Kidney (tissue), 13 donors: ENCODE measurements at regions not wholly inside any gene's neighbourhood (a gene's known extent, or its start where the extent isn't known, plus 50 kb on each side); places are given as distances from the start of the nearest gene placed in this dataset.

Source experiments
- DNase-seq, 5 donors: peaks; one replicate each; pipeline ENCODE4 v3.0.0-alpha.2; 2013 to 2020
- FAIRE-seq: peaks from 2 replicates; lab custom pipeline; 2012; peaks lifted over from hg19 to GRCh38; lab: Jason Lieb, UNC
- H3K27ac ChIP-seq, 2 donors: one replicate each; pipeline ENCODE4 v1.7.0; 2013; ENCODE audit warnings: low read depth in 2 of 2, low read length in 2 of 2, inconsistent platforms in 1 of 2
- H3K27me3 ChIP-seq: one replicate; pipeline ENCODE4 v1.7.1; 2013; ENCODE audit warnings: low read length, inconsistent platforms; ENCODE audit not compliant: control insufficient read depth, insufficient read depth
- H3K36me3 ChIP-seq, 3 donors: one replicate each; pipeline versions ENCODE4 v1.7.0 to v1.7.1; 2013; ENCODE audit warnings: low read length in 3 of 3, control low read depth in 1 of 3, inconsistent platforms in 1 of 3; ENCODE audit not compliant: insufficient read depth in 3 of 3, control insufficient read depth in 2 of 3
- H3K4me1 ChIP-seq, 3 donors: one replicate each; pipeline versions ENCODE4 v1.7.0 to v1.7.1; 2013; ENCODE audit warnings: low read length in 3 of 3, inconsistent platforms in 1 of 3, low read depth in 1 of 3; ENCODE audit not compliant: control insufficient read depth in 2 of 3, insufficient read depth in 2 of 3
- H3K4me3 ChIP-seq, 3 donors: one replicate each; pipeline versions ENCODE4 v1.7.0 to v1.8.1; 2013; ENCODE audit warnings: low read length in 3 of 3, control low read depth in 1 of 3, inconsistent platforms in 1 of 3
- H3K9ac ChIP-seq, 3 donors: one replicate each; pipeline versions ENCODE4 v1.7.0 to v1.7.1; 2013; ENCODE audit warnings: low read length in 3 of 3, control low read depth in 1 of 3, inconsistent platforms in 1 of 3
- H3K9me3 ChIP-seq, 3 donors: one replicate each; pipeline versions ENCODE4 v1.7.0 to v1.7.1; 2013; ENCODE audit warnings: low read length in 3 of 3, control low read depth in 1 of 3, inconsistent platforms in 1 of 3; ENCODE audit not compliant: control insufficient read depth in 2 of 3, insufficient read depth in 1 of 3
- intact Hi-C: fragments of 100-400 bp; cut with DNase I; formaldehyde crosslinking; loops from one replicate; pipeline ENCODE4 v1.11.1; 2022
- TF ChIP-seq, protein P1 (sequence below): IDR thresholded peaks from 3 replicates; pipeline ENCODE4 v1.5.1; 2012; ENCODE audit warnings: mild to moderate bottlenecking, moderate library complexity, borderline replicate concordance; ENCODE audit not compliant: insufficient read depth; ENCODE audit errors: extremely low read depth
- donor health status: control.
- donor health status: control.
- donor health status: control.
- donor health status: control.
- donor health status: control.
- donor health status: DM: yes; HTN: yes; CAD: no.
- donor health status: Normal renal cell carcinoma (clear cell type).

DNA sequence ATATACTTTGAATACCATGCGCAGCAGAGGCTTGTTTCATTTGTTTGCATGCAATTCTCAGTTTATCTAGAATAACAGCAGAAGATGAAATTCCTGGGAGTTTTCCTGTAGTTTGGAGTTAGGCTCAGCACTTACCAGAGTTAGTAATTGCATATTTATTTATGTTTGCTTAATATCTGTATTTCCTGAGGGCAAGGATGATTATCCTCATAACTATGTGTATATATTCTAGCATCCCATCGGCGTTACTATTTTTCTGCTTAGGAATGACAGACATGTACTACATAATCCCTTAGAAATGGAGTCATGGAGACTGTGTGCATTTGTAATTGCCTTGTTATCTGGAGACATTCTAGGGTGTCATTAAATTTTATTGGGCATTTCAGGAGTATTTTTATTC, 1184.8 kb downstream of the DTWD2 start:
- DNase-seq = no peak
- no peak for FAIRE-seq
- H3K27ac ChIP-seq = no peak overlapping the region
- TF ChIP-seq, protein P1, sequence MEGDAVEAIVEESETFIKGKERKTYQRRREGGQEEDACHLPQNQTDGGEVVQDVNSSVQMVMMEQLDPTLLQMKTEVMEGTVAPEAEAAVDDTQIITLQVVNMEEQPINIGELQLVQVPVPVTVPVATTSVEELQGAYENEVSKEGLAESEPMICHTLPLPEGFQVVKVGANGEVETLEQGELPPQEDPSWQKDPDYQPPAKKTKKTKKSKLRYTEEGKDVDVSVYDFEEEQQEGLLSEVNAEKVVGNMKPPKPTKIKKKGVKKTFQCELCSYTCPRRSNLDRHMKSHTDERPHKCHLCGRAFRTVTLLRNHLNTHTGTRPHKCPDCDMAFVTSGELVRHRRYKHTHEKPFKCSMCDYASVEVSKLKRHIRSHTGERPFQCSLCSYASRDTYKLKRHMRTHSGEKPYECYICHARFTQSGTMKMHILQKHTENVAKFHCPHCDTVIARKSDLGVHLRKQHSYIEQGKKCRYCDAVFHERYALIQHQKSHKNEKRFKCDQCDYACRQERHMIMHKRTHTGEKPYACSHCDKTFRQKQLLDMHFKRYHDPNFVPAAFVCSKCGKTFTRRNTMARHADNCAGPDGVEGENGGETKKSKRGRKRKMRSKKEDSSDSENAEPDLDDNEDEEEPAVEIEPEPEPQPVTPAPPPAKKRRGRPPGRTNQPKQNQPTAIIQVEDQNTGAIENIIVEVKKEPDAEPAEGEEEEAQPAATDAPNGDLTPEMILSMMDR = no peak
- no peak overlapping the region for H3K4me3 ChIP-seq
- no peaks in the 10 kb centered on the region for H3K36me3 ChIP-seq
- no peak overlapping the region for H3K9ac ChIP-seq
- intact Hi-C loops = no loop called here
- H3K27me3 ChIP-seq = no peaks in the 10 kb centered on the region
- no peaks in the 10 kb centered on the region for H3K9me3 ChIP-seq
- H3K4me1 ChIP-seq = no peaks in the 10 kb centered on the region

DNA sequence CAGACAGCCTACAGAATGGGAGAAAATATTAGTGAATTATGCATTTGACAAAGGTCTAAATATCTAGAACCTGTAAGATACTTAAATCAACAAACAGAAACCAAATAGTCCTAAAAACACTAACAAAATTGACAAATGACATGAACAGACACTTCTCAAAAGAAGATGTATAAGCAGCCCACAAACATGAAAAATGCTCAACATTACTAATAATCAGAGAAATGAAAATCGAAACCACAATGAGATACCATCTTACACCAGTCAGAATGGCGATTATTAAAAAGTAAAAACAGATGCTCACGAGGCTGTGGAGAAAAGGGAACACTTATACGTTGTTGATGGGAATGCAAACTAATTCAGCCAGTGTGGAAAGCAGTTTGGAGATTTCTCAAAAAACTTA, 1186.8 kb downstream of the DTWD2 start:
- FAIRE-seq (no peak), DNase-seq (no peak)
- Histone ChIP-seq H3K9me3 (no peaks in the 10 kb centered on the region), H3K4me1 (no peaks in the 10 kb centered on the region), H3K4me3 (no peak overlapping the region), H3K9ac (no peak overlapping the region), H3K27me3 (no peaks in the 10 kb centered on the region), H3K36me3 (no peaks in the 10 kb centered on the region), H3K27ac (no peak overlapping the region)
- TF ChIP-seq, protein P1 = no peak
- intact Hi-C loops = no loop called here

DNA sequence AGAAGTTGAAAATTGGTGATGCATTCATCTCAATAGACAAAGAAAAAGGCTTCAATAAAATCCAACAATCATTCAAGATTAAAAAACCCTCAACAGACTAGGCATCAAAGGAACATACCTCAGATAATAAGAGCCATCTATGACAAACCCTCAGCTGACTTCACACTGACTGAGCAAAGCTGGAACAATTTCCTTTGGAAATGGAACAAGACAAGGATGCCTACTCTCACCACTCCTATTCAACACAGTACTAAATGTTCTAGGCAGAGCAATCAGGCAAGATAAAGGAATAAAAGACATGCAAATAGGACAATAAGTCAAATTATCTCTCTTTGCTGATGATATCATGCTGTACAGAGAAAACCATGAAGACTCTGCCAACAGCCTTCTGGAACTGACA, 1188.1 kb downstream of the DTWD2 start:
- intact Hi-C loops = no loop called here
- TF ChIP-seq, protein P1 = no peak
- no peak overlapping the region for H3K9ac ChIP-seq
- H3K9me3 ChIP-seq = no peaks in the 10 kb centered on the region
- H3K36me3 ChIP-seq = no peaks in the 10 kb centered on the region
- H3K4me1 ChIP-seq = no peaks in the 10 kb centered on the region
- no peaks in the 10 kb centered on the region for H3K27me3 ChIP-seq
- no peak overlapping the region for H3K4me3 ChIP-seq
- FAIRE-seq (no peak), DNase-seq (no peak)
- H3K27ac ChIP-seq = no peak overlapping the region

DNA sequence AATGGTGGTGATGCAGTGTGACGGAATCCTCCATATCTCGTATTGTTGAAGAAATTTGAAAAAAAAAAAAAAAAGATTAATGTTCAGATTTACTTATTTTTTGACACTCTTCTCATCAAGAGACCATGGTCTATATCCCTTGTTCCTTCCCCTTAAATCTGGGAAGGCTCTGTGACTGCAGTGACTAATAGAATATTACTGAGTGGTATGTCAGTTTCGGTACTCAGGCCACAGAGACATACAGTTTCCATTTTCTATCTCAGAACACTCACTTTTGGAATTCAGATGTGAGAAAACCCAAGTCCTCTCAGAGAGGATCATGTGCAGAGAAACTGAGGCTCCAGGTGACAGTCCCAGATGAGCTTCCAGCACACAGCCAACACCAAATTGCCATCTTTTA, 1193.5 kb downstream of the DTWD2 start:
- FAIRE-seq = no peak
- Histone ChIP-seq H3K36me3 (no peaks in the 10 kb centered on the region), H3K9me3 (no peaks in the 10 kb centered on the region)

More for the DNA sequence above, 1193.5 kb downstream of the DTWD2 start:
- no peak overlapping the region for H3K4me3 ChIP-seq
- H3K27ac ChIP-seq = no peak overlapping the region
- no peak for DNase-seq
- no peaks in the 10 kb centered on the region for H3K4me1 ChIP-seq
- H3K27me3 ChIP-seq = no peaks in the 10 kb centered on the region
- no peak overlapping the region for H3K9ac ChIP-seq
- TF ChIP-seq, protein P1 = no peak
- intact Hi-C loops = no loop called here
